Mesenchymal stem cell (in vitro differentiated cells and primary cell): ENCODE measurements at regions not wholly inside any gene's neighbourhood (a gene's known extent, or its start where the extent isn't known, plus 50 kb on each side); places are given as distances from the start of the nearest gene placed in this dataset.

ENCODE experiments used
- DNase-seq: peaks from one replicate; pipeline ENCODE4 v3.0.0-alpha.2; 2013
- H2AFZ ChIP-seq: one replicate; pipeline ENCODE4 v1.6.1; 2013; ENCODE audit warnings: low read depth, mild to moderate bottlenecking, control low read depth, inconsistent platforms, low read length, moderate library complexity
- H2AK5ac ChIP-seq: 2 replicates; pipeline ENCODE4 v1.6.1; 2013; ENCODE audit warnings: low read length, moderate library complexity, mild to moderate bottlenecking, inconsistent platforms; ENCODE audit not compliant: severe bottlenecking
- H2BK120ac ChIP-seq: one replicate; pipeline ENCODE4 v1.6.1; 2013; ENCODE audit warnings: low read depth, mild to moderate bottlenecking, inconsistent platforms, low read length, moderate library complexity
- H2BK12ac ChIP-seq, 2 experiments: one replicate each; pipeline ENCODE4 v1.6.1; 2013; ENCODE audit warnings: inconsistent platforms in 2 of 2, low read length in 2 of 2, mild to moderate bottlenecking in 2 of 2, moderate library complexity in 2 of 2, control low read depth in 1 of 2
- H2BK15ac ChIP-seq: one replicate; pipeline ENCODE4 v1.6.1; 2013; ENCODE audit warnings: mild to moderate bottlenecking, low read depth, inconsistent platforms; ENCODE audit not compliant: poor library complexity, severe bottlenecking
- H2BK5ac ChIP-seq: 2 replicates; pipeline ENCODE4 v1.6.1; 2013; ENCODE audit warnings: low read depth, mild to moderate bottlenecking, low read length, control low read depth, inconsistent platforms; ENCODE audit not compliant: poor library complexity, severe bottlenecking
- H3K14ac ChIP-seq, 2 experiments: one replicate each; pipeline ENCODE4 v1.6.1; 2013; ENCODE audit warnings: inconsistent platforms in 2 of 2, low read length in 2 of 2, control low read depth in 1 of 2, mild to moderate bottlenecking in 1 of 2, moderate library complexity in 1 of 2
- H3K18ac ChIP-seq, 2 experiments: one replicate each; pipeline ENCODE4 v1.6.1; 2013; ENCODE audit warnings: inconsistent platforms in 2 of 2, low read length in 2 of 2, control low read depth in 1 of 2, low read depth in 1 of 2, mild to moderate bottlenecking in 1 of 2
- H3K23ac ChIP-seq, 2 experiments: one replicate each; pipeline ENCODE4 v1.6.1; 2013; ENCODE audit warnings: inconsistent platforms in 2 of 2, low read length in 2 of 2, mild to moderate bottlenecking in 2 of 2, moderate library complexity in 2 of 2, control low read depth in 1 of 2
- H3K27ac ChIP-seq: 2 replicates; pipeline ENCODE4 v1.5.1; 2013; ENCODE audit warnings: mild to moderate bottlenecking, moderate library complexity, low read length, control low read depth, inconsistent platforms; ENCODE audit not compliant: poor library complexity, severe bottlenecking
- H3K27me3 ChIP-seq, 2 experiments: 2 replicates each; pipeline versions ENCODE4 v1.6.1 to v1.7.0; 2013; ENCODE audit warnings: low read length in 2 of 2, mild to moderate bottlenecking in 2 of 2, moderate library complexity in 2 of 2, control low read depth in 1 of 2, inconsistent platforms in 1 of 2; ENCODE audit not compliant: control insufficient read depth in 1 of 2, insufficient read depth in 1 of 2
- H3K36me3 ChIP-seq, 2 experiments: 2 replicates each; pipeline versions ENCODE4 v1.6.1 to v1.7.0; 2013; ENCODE audit warnings: low read length in 2 of 2, control low read depth in 1 of 2, inconsistent platforms in 1 of 2, low read depth in 1 of 2, mild to moderate bottlenecking in 1 of 2; ENCODE audit not compliant: insufficient read depth in 2 of 2, control insufficient read depth in 1 of 2
- H3K4ac ChIP-seq, 2 experiments: one replicate each; pipeline ENCODE4 v1.6.1; 2013; ENCODE audit warnings: inconsistent platforms in 2 of 2, low read length in 2 of 2, mild to moderate bottlenecking in 2 of 2, moderate library complexity in 2 of 2, control low read depth in 1 of 2, low read depth in 1 of 2
- H3K4me1 ChIP-seq: 2 replicates; pipeline ENCODE4 v1.6.1; 2013; ENCODE audit warnings: low read depth, low read length, control low read depth; ENCODE audit not compliant: control insufficient read depth, insufficient read depth
- H3K4me2 ChIP-seq: 2 replicates; pipeline ENCODE4 v1.6.1; 2013; ENCODE audit warnings: low read length, mild to moderate bottlenecking, inconsistent platforms; ENCODE audit not compliant: poor library complexity, severe bottlenecking
- H3K4me3 ChIP-seq, 2 experiments: 2 replicates each; pipeline versions ENCODE4 v1.5.1 to v1.7.0; 2013; ENCODE audit warnings: low read length in 2 of 2, mild to moderate bottlenecking in 2 of 2, control low read depth in 1 of 2, low read depth in 1 of 2; ENCODE audit not compliant: insufficient read depth in 1 of 2
- H3K79me1 ChIP-seq: replicated peaks from 2 replicates; pipeline ENCODE4 v1.6.1; 2013; ENCODE audit warnings: mild to moderate bottlenecking, control low read depth, low read length, inconsistent platforms; ENCODE audit not compliant: poor library complexity, severe bottlenecking
- H3K9ac ChIP-seq: 2 replicates; pipeline ENCODE4 v1.7.0; 2013; ENCODE audit warnings: mild to moderate bottlenecking, low read length, moderate library complexity
- H3K9me3 ChIP-seq: 2 replicates; pipeline ENCODE4 v1.7.0; 2013; ENCODE audit warnings: mild to moderate bottlenecking, low read length; ENCODE audit not compliant: control insufficient read depth
- H4K8ac ChIP-seq: one replicate; pipeline ENCODE4 v1.6.1; 2013; ENCODE audit warnings: inconsistent platforms, mild to moderate bottlenecking, low read length, moderate library complexity
- H4K91ac ChIP-seq: one replicate; pipeline ENCODE4 v1.6.1; 2013; ENCODE audit warnings: mild to moderate bottlenecking, low read length, inconsistent platforms
- WGBS: methylation state at CpG from one replicate; pipeline ENCODE4 v1.1.7; 2013; ENCODE audit warnings: mixed read lengths; 5-methylcytosine and 5-hydroxymethylcytosine counted together

GRCh38 chr15:91706322-91707032, 147.0 kb upstream of the SLCO3A1 start:
- H3K23ac ChIP-seq, result no peak overlapping the region
- no peak overlapping the region for H2AK5ac ChIP-seq
- H2BK120ac ChIP-seq, result no peak overlapping the region
- H2AFZ ChIP-seq, result no peak overlapping the region
- no peak overlapping the region for H3K18ac ChIP-seq
- H3K4ac ChIP-seq, result no peak overlapping the region
- no peak for DNase-seq
- H2BK5ac ChIP-seq, result no peak overlapping the region
- no peak overlapping the region for H3K4me2 ChIP-seq
- no peak overlapping the region for H3K27ac ChIP-seq
- no peaks in the 10 kb centered on the region for H3K27me3 ChIP-seq
- no peaks in the 10 kb centered on the region for H3K4me1 ChIP-seq
- H3K79me1 ChIP-seq, result no peaks in the 10 kb centered on the region
- H3K14ac ChIP-seq, result no peak overlapping the region
- WGBS, result 24% methylated on average over 9 of the region's 9 CpGs
- peak overlapping the region in 1 of 2 experiments; percentile 53 for H3K4me3 ChIP-seq
- H2BK12ac ChIP-seq, result no peak overlapping the region
- no peak overlapping the region for H4K8ac ChIP-seq
- no peaks in the 10 kb centered on the region for H3K36me3 ChIP-seq
- no peaks in the 10 kb centered on the region for H3K9me3 ChIP-seq
- no peak overlapping the region for H4K91ac ChIP-seq
- H2BK15ac ChIP-seq, result no peak overlapping the region
- H3K9ac ChIP-seq, result peak overlapping the region; percentile 77

- Histone ChIP-seq H3K18ac (no peak overlapping the region), H3K4me2 (no peak overlapping the region), H2BK5ac (no peak overlapping the region), H3K36me3 (no peaks in the 10 kb centered on the region), H3K9me3 (no peaks in the 10 kb centered on the region), H3K27ac (no peak overlapping the region), H4K8ac (no peak overlapping the region), H3K27me3 (peaks cover 0 to 7% of the 10 kb centered on the region in 2 experiments), H2BK12ac (no peak overlapping the region), H3K4me3 (no peak overlapping the region), H3K4ac (no peak overlapping the region), H2AFZ (no peak overlapping the region), H4K91ac (no peak overlapping the region), H3K14ac (no peak overlapping the region), H2BK15ac (no peak overlapping the region), H3K23ac (no peak overlapping the region), H3K4me1 (no peaks in the 10 kb centered on the region), H2BK120ac (no peak overlapping the region), H2AK5ac (no peak overlapping the region), H3K79me1 (no peaks in the 10 kb centered on the region), H3K9ac (no peak overlapping the region)
- 37% methylated on average over 3 of the region's 3 CpGs for WGBS
- DNase-seq, result no peak
Measured at GRCh38 chr15:91710080-91710698, 143.3 kb upstream of the SLCO3A1 start.

GRCh38 chr15:91711384-91712033, 142.0 kb upstream of the SLCO3A1 start:
- no peaks in the 10 kb centered on the region for H3K36me3 ChIP-seq
- no peak overlapping the region for H3K23ac ChIP-seq
- 76% methylated on average over 7 of the region's 9 CpGs for WGBS
- H2BK120ac ChIP-seq, result no peak overlapping the region
- H2AFZ ChIP-seq, result no peak overlapping the region
- no peaks in the 10 kb centered on the region for H3K4me1 ChIP-seq
- H3K4me3 ChIP-seq, result no peak overlapping the region
- H3K18ac ChIP-seq, result no peak overlapping the region
- no peak overlapping the region for H3K4me2 ChIP-seq
- no peak overlapping the region for H4K91ac ChIP-seq
- no peak overlapping the region for H2BK15ac ChIP-seq
- no peak overlapping the region for H2BK5ac ChIP-seq
- H3K27me3 ChIP-seq, result peaks cover 0 to 10% of the 10 kb centered on the region in 2 experiments
- H3K14ac ChIP-seq, result no peak overlapping the region
- H3K27ac ChIP-seq, result no peak overlapping the region
- no peak overlapping the region for H3K4ac ChIP-seq
- H3K9me3 ChIP-seq, result no peaks in the 10 kb centered on the region
- H2BK12ac ChIP-seq, result no peak overlapping the region
- DNase-seq, result no peak
- no peak overlapping the region for H2AK5ac ChIP-seq
- H3K79me1 ChIP-seq, result no peaks in the 10 kb centered on the region
- no peak overlapping the region for H4K8ac ChIP-seq
- H3K9ac ChIP-seq, result no peak overlapping the region

- Histone ChIP-seq H3K36me3 (no peaks in the 10 kb centered on the region), H3K14ac (no peak overlapping the region), H3K79me1 (no peaks in the 10 kb centered on the region), H2BK5ac (no peak overlapping the region), H3K9ac (no peak overlapping the region), H3K9me3 (no peaks in the 10 kb centered on the region), H3K27me3 (peaks cover 0 to 15% of the 10 kb centered on the region in 2 experiments), H3K4me1 (no peaks in the 10 kb centered on the region), H2BK120ac (no peak overlapping the region), H3K27ac (no peak overlapping the region), H3K4ac (no peak overlapping the region), H2AFZ (no peak overlapping the region), H4K8ac (no peak overlapping the region), H2BK12ac (no peak overlapping the region), H3K4me3 (no peak overlapping the region), H2BK15ac (no peak overlapping the region), H3K4me2 (no peak overlapping the region), H2AK5ac (no peak overlapping the region), H3K23ac (no peak overlapping the region), H4K91ac (no peak overlapping the region), H3K18ac (no peak overlapping the region)
- DNase-seq, result no peak
- WGBS, result 91% methylated on average over 7 of the region's 7 CpGs
Measured at GRCh38 chr15:91712286-91712685, 141.2 kb upstream of the SLCO3A1 start.
